ENCODE measurements at regions not wholly inside any gene's neighbourhood (a gene's known extent, or its start where the extent isn't known, plus 50 kb on each side); places are given as distances from the start of the nearest gene placed in this dataset.
"Not testable (repeated sequence)": the region's sequence is repeated elsewhere in the genome, so short reads cannot be mapped to it uniquely, and the experiment has no call there.

DNA sequence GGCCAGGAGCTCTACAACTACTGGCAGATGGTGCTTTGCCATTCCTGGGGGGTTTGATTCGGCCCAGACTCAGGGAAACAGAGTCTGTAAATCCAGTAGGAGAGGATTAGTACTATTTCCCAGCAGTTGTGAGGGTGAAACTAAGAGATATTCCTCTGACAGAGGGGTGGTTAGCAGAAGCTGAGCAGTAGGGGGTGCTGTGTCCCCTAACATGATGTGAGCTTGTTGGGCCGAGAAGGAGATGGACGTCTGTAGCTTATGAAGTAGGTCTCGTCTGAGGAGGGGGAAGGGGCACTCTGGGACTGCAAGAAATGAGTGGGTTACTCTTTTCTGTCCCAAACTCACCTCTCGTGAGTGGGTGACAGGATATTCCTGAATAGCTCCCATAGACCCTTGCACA, 179.2 kb upstream of the MBL2 start:
- Histone ChIP-seq H3K27me3 (ENCODE audit: control insufficient read depth, insufficient read depth, low read length) (no peaks in the 10 kb centered on the region), H3K4me3 (ENCODE audit: low read depth, low read length) (no peak overlapping the region), H3K36me3 (ENCODE audit: control insufficient read depth, insufficient read depth, low read length) (no peaks in the 10 kb centered on the region)
- FAIRE-seq (no peak), DNase-seq (ENCODE audit: low read depth) (peak; percentile 51)
- TF ChIP-seq, protein P1, sequence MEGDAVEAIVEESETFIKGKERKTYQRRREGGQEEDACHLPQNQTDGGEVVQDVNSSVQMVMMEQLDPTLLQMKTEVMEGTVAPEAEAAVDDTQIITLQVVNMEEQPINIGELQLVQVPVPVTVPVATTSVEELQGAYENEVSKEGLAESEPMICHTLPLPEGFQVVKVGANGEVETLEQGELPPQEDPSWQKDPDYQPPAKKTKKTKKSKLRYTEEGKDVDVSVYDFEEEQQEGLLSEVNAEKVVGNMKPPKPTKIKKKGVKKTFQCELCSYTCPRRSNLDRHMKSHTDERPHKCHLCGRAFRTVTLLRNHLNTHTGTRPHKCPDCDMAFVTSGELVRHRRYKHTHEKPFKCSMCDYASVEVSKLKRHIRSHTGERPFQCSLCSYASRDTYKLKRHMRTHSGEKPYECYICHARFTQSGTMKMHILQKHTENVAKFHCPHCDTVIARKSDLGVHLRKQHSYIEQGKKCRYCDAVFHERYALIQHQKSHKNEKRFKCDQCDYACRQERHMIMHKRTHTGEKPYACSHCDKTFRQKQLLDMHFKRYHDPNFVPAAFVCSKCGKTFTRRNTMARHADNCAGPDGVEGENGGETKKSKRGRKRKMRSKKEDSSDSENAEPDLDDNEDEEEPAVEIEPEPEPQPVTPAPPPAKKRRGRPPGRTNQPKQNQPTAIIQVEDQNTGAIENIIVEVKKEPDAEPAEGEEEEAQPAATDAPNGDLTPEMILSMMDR (IDR thresholded peaks at IDR 0.05; ENCODE audit: insufficient read depth, low read length, severe bottlenecking), result peak; percentile 61

DNA sequence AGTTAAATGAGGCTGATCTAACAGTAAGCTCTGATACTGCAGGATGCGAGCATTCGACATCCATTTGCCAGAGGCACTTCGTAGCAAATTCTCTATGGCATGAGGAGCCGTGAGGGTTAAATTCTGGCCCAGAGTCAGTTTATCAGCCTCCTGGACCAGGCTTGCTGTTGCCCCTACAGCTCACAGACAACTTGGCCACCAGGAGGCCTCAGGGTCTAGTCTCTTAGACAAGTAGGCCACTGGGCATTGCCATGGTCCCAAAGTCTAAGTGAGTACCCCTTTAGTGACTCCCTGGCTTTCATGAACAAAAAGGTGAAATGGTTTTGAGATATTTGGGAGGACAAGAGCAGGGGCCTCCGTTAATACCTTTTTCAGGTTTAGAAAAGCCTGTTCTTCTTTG, 178.0 kb upstream of the MBL2 start:
- no peak for FAIRE-seq
- no peak overlapping the region for H3K4me3 ChIP-seq (ENCODE audit: low read depth, low read length)
- DNase-seq (ENCODE audit: low read depth), result no peak
- no peaks in the 10 kb centered on the region for H3K27me3 ChIP-seq (ENCODE audit: control insufficient read depth, insufficient read depth, low read length)
- no peaks in the 10 kb centered on the region for H3K36me3 ChIP-seq (ENCODE audit: control insufficient read depth, insufficient read depth, low read length)
- TF ChIP-seq, protein P1 (IDR thresholded peaks at IDR 0.05; ENCODE audit: insufficient read depth, low read length, severe bottlenecking), result no peak

DNA sequence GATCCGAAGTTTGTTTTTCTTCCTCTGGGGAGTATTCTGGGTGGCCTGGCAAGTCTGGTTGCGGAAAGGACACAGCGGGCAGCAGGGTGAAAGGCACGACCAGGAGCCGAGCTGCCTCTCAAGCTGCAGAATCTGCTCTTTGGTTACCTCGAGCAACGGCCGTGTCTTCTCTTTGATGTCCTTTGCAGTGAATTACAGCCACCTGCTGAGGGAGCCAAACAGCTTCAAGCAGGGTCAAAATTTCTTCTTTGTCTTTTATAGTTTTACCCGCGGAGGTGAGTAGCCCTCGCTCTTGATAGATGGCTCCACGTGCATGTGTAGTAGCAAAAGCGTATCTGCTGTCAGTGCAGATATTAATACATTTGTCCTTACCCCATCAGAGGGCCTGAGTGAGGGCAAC, 177.3 kb upstream of the MBL2 start:
- Histone ChIP-seq H3K36me3 (ENCODE audit: control insufficient read depth, insufficient read depth, low read length) (no peaks in the 10 kb centered on the region), H3K27me3 (ENCODE audit: control insufficient read depth, insufficient read depth, low read length) (no peaks in the 10 kb centered on the region), H3K4me3 (ENCODE audit: low read depth, low read length) (no peak overlapping the region)
- FAIRE-seq, result no peak
- TF ChIP-seq, protein P1 (IDR thresholded peaks at IDR 0.05; ENCODE audit: insufficient read depth, low read length, severe bottlenecking), result no peak
- DNase-seq (ENCODE audit: low read depth), result no peak

DNA sequence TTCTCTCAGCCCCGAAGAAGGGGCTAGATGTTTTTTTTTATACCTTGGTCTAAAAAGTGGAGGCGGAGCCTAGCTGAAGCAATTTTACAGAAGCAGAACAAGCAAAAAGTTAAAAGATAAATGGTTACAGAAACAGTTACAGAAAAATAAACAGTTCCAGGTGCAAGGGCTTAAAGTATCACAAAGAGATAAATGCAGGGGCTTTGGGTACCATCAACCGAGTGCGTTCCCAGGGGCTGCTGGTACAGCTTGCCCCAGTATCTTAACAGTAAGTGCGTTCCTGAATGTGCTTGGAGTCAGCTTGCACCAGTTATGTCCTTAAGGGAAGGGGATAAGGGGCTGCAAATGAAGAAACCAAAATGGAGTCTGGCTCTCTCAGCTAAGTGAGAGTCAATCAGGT, 173.9 kb upstream of the MBL2 start:
- no peaks in the 10 kb centered on the region for H3K36me3 ChIP-seq (ENCODE audit: control insufficient read depth, insufficient read depth, low read length)
- FAIRE-seq (no peak), DNase-seq (ENCODE audit: low read depth) (no peak)
- TF ChIP-seq, protein P1 (IDR thresholded peaks at IDR 0.05; ENCODE audit: insufficient read depth, low read length, severe bottlenecking), result no peak
- no peak overlapping the region for H3K4me3 ChIP-seq (ENCODE audit: low read depth, low read length)
- no peaks in the 10 kb centered on the region for H3K27me3 ChIP-seq (ENCODE audit: control insufficient read depth, insufficient read depth, low read length)

DNA sequence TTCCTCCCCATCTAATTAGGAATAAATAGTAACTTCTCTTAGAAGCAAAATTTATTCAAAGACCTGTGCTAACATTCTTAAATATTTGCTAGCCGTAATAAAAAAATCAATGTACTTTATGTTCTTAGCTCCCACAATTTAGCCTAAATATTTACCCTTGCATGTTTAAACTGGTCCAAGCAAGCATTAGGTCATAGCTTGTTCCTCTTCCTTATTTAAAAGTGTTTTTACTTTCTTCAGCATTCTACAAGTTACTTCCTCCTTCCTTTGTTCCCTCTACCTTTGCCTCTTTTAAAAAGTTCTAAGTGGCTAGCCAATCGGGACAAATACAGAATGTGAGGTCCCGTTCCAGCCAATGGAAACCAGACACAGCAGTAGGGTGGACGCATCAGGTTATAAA, 172.9 kb upstream of the MBL2 start:
- peak; percentile 72 for DNase-seq (ENCODE audit: low read depth)
- not testable (repeated sequence) for FAIRE-seq; H3K27me3 ChIP-seq (ENCODE audit: control insufficient read depth, insufficient read depth, low read length); H3K36me3 ChIP-seq (ENCODE audit: control insufficient read depth, insufficient read depth, low read length); H3K4me3 ChIP-seq (ENCODE audit: low read depth, low read length)

DNA sequence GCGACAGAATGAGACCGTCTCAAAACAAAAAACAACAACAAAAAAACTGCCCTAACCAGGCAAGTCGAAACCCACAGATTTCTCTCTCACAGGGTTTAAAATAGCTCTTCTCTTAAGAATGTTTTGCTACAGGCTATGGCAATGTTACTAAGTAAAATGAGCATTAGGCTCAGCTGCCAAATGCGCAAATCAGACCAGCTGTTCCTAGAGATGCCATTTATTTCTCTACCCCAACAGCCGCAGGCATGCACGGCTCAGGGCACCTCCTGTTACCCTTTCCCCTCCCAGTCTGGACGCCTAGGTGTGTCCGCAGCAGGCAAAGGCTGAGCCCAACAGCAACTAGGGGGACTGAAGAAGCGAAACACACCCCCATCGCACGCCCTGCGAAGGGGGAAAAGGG, 168.3 kb upstream of the MBL2 start:
- FAIRE-seq, result no peak
- Histone ChIP-seq H3K4me3 (ENCODE audit: low read depth, low read length) (no peak overlapping the region), H3K36me3 (ENCODE audit: control insufficient read depth, insufficient read depth, low read length) (no peaks in the 10 kb centered on the region), H3K27me3 (ENCODE audit: control insufficient read depth, insufficient read depth, low read length) (no peaks in the 10 kb centered on the region)
- TF ChIP-seq, protein P1 (IDR thresholded peaks at IDR 0.05; ENCODE audit: insufficient read depth, low read length, severe bottlenecking), result no peak
- no peak for DNase-seq (ENCODE audit: low read depth)
